ENCODE measurements at regions not wholly inside any gene's neighbourhood (a gene's known extent, or its start where the extent isn't known, plus 50 kb on each side); places are given as distances from the start of the nearest gene placed in this dataset.

GRCh38 chr13:82867284-82867683 lies 1015.0 kb downstream of the SLITRK1 start:
- Histone ChIP-seq H3K4me1 (ENCODE audit: control insufficient read depth, insufficient read depth, low read length) (no peaks in the 10 kb centered on the region), H3K9me3 (ENCODE audit: control insufficient read depth in 2 of 2, low read length in 2 of 2) (peaks cover 0 to 3% of the 10 kb centered on the region in 2 donors), H3K27me3 (ENCODE audit: control insufficient read depth in 1 of 2, insufficient read depth in 2 of 2, low read length in 2 of 2) (no peaks in the 10 kb centered on the region), H3K4me3 (ENCODE audit: low read length in 2 of 2) (no peak overlapping the region), H3K27ac (ENCODE audit: low read length) (no peak overlapping the region), H3K9ac (ENCODE audit: low read length in 2 of 2) (no peak overlapping the region), H3K36me3 (ENCODE audit: control insufficient read depth in 2 of 2, insufficient read depth in 2 of 2, low read length in 2 of 2) (no peaks in the 10 kb centered on the region)

GRCh38 chr13:82850644-82851043 lies 1031.6 kb downstream of the SLITRK1 start:
- H3K4me1 ChIP-seq (ENCODE audit: control insufficient read depth, insufficient read depth, low read length), result no peaks in the 10 kb centered on the region
- no peaks in the 10 kb centered on the region for H3K9me3 ChIP-seq (ENCODE audit: control insufficient read depth in 2 of 2, low read length in 2 of 2)
- no peaks in the 10 kb centered on the region for H3K36me3 ChIP-seq (ENCODE audit: control insufficient read depth in 2 of 2, insufficient read depth in 2 of 2, low read length in 2 of 2)
- H3K4me3 ChIP-seq (ENCODE audit: low read length in 2 of 2), result no peak overlapping the region
- no peak overlapping the region for H3K9ac ChIP-seq (ENCODE audit: low read length in 2 of 2)
- H3K27ac ChIP-seq (ENCODE audit: low read length), result no peak overlapping the region
- H3K27me3 ChIP-seq (ENCODE audit: control insufficient read depth in 1 of 2, insufficient read depth in 2 of 2, low read length in 2 of 2), result no peaks in the 10 kb centered on the region

- Histone ChIP-seq H3K36me3 (ENCODE audit: control insufficient read depth in 2 of 2, insufficient read depth in 2 of 2, low read length in 2 of 2) (no peaks in the 10 kb centered on the region), H3K9me3 (ENCODE audit: control insufficient read depth in 2 of 2, low read length in 2 of 2) (no peaks in the 10 kb centered on the region)
These were observed 1033.5 kb downstream of the SLITRK1 start for GRCh38 chr13:82848766-82849165.

GRCh38 chr13:82847595-82847994 lies 1034.7 kb downstream of the SLITRK1 start:
- Histone ChIP-seq H3K27me3 (ENCODE audit: control insufficient read depth in 1 of 2, insufficient read depth in 2 of 2, low read length in 2 of 2) (no peaks in the 10 kb centered on the region), H3K9ac (ENCODE audit: low read length in 2 of 2) (no peak overlapping the region), H3K9me3 (ENCODE audit: control insufficient read depth in 2 of 2, low read length in 2 of 2) (no peaks in the 10 kb centered on the region), H3K36me3 (ENCODE audit: control insufficient read depth in 2 of 2, insufficient read depth in 2 of 2, low read length in 2 of 2) (no peaks in the 10 kb centered on the region), H3K27ac (ENCODE audit: low read length) (no peak overlapping the region), H3K4me3 (ENCODE audit: low read length in 2 of 2) (no peak overlapping the region), H3K4me1 (ENCODE audit: control insufficient read depth, insufficient read depth, low read length) (no peaks in the 10 kb centered on the region)

More at GRCh38 chr13:82848766-82849165, 1033.5 kb downstream of the SLITRK1 start:
- Histone ChIP-seq H3K27ac (ENCODE audit: low read length) (no peak overlapping the region), H3K4me1 (ENCODE audit: control insufficient read depth, insufficient read depth, low read length) (no peaks in the 10 kb centered on the region), H3K4me3 (ENCODE audit: low read length in 2 of 2) (no peak overlapping the region), H3K9ac (ENCODE audit: low read length in 2 of 2) (no peak overlapping the region), H3K27me3 (ENCODE audit: control insufficient read depth in 1 of 2, insufficient read depth in 2 of 2, low read length in 2 of 2) (no peaks in the 10 kb centered on the region)

- H3K9me3 ChIP-seq (ENCODE audit: control insufficient read depth in 2 of 2, low read length in 2 of 2), result no peaks in the 10 kb centered on the region
- H3K4me3 ChIP-seq (ENCODE audit: low read length in 2 of 2), result no peak overlapping the region
- no peaks in the 10 kb centered on the region for H3K4me1 ChIP-seq (ENCODE audit: control insufficient read depth, insufficient read depth, low read length)
- H3K9ac ChIP-seq (ENCODE audit: low read length in 2 of 2), result no peak overlapping the region
- H3K36me3 ChIP-seq (ENCODE audit: control insufficient read depth in 2 of 2, insufficient read depth in 2 of 2, low read length in 2 of 2), result no peaks in the 10 kb centered on the region
- H3K27ac ChIP-seq (ENCODE audit: low read length), result no peak overlapping the region
- no peaks in the 10 kb centered on the region for H3K27me3 ChIP-seq (ENCODE audit: control insufficient read depth in 1 of 2, insufficient read depth in 2 of 2, low read length in 2 of 2)
These were observed 1048.4 kb downstream of the SLITRK1 start for GRCh38 chr13:82833923-82834322.

- H3K27ac ChIP-seq (ENCODE audit: low read length), result no peak overlapping the region
- H3K9ac ChIP-seq (ENCODE audit: low read length in 2 of 2), result no peak overlapping the region
- no peaks in the 10 kb centered on the region for H3K9me3 ChIP-seq (ENCODE audit: control insufficient read depth in 2 of 2, low read length in 2 of 2)
- no peak overlapping the region for H3K4me3 ChIP-seq (ENCODE audit: low read length in 2 of 2)
- H3K36me3 ChIP-seq (ENCODE audit: control insufficient read depth in 2 of 2, insufficient read depth in 2 of 2, low read length in 2 of 2), result no peaks in the 10 kb centered on the region
- no peaks in the 10 kb centered on the region for H3K27me3 ChIP-seq (ENCODE audit: control insufficient read depth in 1 of 2, insufficient read depth in 2 of 2, low read length in 2 of 2)
- no peaks in the 10 kb centered on the region for H3K4me1 ChIP-seq (ENCODE audit: control insufficient read depth, insufficient read depth, low read length)
These were observed 1053.2 kb downstream of the SLITRK1 start for GRCh38 chr13:82829040-82829439.

GRCh38 chr13:82827724-82828123 lies 1054.5 kb downstream of the SLITRK1 start:
- Histone ChIP-seq H3K9ac (ENCODE audit: low read length in 2 of 2) (no peak overlapping the region), H3K9me3 (ENCODE audit: control insufficient read depth in 2 of 2, low read length in 2 of 2) (no peaks in the 10 kb centered on the region), H3K27me3 (ENCODE audit: control insufficient read depth in 1 of 2, insufficient read depth in 2 of 2, low read length in 2 of 2) (no peaks in the 10 kb centered on the region), H3K27ac (ENCODE audit: low read length) (no peak overlapping the region), H3K4me3 (ENCODE audit: low read length in 2 of 2) (no peak overlapping the region), H3K4me1 (ENCODE audit: control insufficient read depth, insufficient read depth, low read length) (no peaks in the 10 kb centered on the region), H3K36me3 (ENCODE audit: control insufficient read depth in 2 of 2, insufficient read depth in 2 of 2, low read length in 2 of 2) (no peaks in the 10 kb centered on the region)

- no peaks in the 10 kb centered on the region for H3K4me1 ChIP-seq (ENCODE audit: control insufficient read depth, insufficient read depth, low read length)
- H3K9ac ChIP-seq (ENCODE audit: low read length in 2 of 2), result no peak overlapping the region
These were observed 1059.3 kb downstream of the SLITRK1 start for GRCh38 chr13:82822935-82823334.

GRCh38 chr13:82817133-82817532 lies 1065.1 kb downstream of the SLITRK1 start:
- peaks cover 0 to 5% of the 10 kb centered on the region in 2 donors for H3K9me3 ChIP-seq (ENCODE audit: control insufficient read depth in 2 of 2, low read length in 2 of 2)
- H3K27me3 ChIP-seq (ENCODE audit: control insufficient read depth in 1 of 2, insufficient read depth in 2 of 2, low read length in 2 of 2), result no peaks in the 10 kb centered on the region
- no peak overlapping the region for H3K4me3 ChIP-seq (ENCODE audit: low read length in 2 of 2)
- H3K9ac ChIP-seq (ENCODE audit: low read length in 2 of 2), result no peak overlapping the region
- no peaks in the 10 kb centered on the region for H3K4me1 ChIP-seq (ENCODE audit: control insufficient read depth, insufficient read depth, low read length)
- H3K36me3 ChIP-seq (ENCODE audit: control insufficient read depth in 2 of 2, insufficient read depth in 2 of 2, low read length in 2 of 2), result no peaks in the 10 kb centered on the region
- no peak overlapping the region for H3K27ac ChIP-seq (ENCODE audit: low read length)

More at GRCh38 chr13:82822935-82823334, 1059.3 kb downstream of the SLITRK1 start:
- no peak overlapping the region for H3K4me3 ChIP-seq (ENCODE audit: low read length in 2 of 2)
- no peak overlapping the region for H3K27ac ChIP-seq (ENCODE audit: low read length)
- H3K9me3 ChIP-seq (ENCODE audit: control insufficient read depth in 2 of 2, low read length in 2 of 2), result no peaks in the 10 kb centered on the region
- H3K36me3 ChIP-seq (ENCODE audit: control insufficient read depth in 2 of 2, insufficient read depth in 2 of 2, low read length in 2 of 2), result no peaks in the 10 kb centered on the region
- no peaks in the 10 kb centered on the region for H3K27me3 ChIP-seq (ENCODE audit: control insufficient read depth in 1 of 2, insufficient read depth in 2 of 2, low read length in 2 of 2)

GRCh38 chr13:82815791-82816190 lies 1066.5 kb downstream of the SLITRK1 start:
- no peak overlapping the region for H3K4me3 ChIP-seq (ENCODE audit: low read length in 2 of 2)
- no peaks in the 10 kb centered on the region for H3K36me3 ChIP-seq (ENCODE audit: control insufficient read depth in 2 of 2, insufficient read depth in 2 of 2, low read length in 2 of 2)
- H3K4me1 ChIP-seq (ENCODE audit: control insufficient read depth, insufficient read depth, low read length), result no peaks in the 10 kb centered on the region
- H3K27me3 ChIP-seq (ENCODE audit: control insufficient read depth in 1 of 2, insufficient read depth in 2 of 2, low read length in 2 of 2), result no peaks in the 10 kb centered on the region
- no peak overlapping the region for H3K9ac ChIP-seq (ENCODE audit: low read length in 2 of 2)
- H3K9me3 ChIP-seq (ENCODE audit: control insufficient read depth in 2 of 2, low read length in 2 of 2), result peaks cover 0 to 5% of the 10 kb centered on the region in 2 donors
- no peak overlapping the region for H3K27ac ChIP-seq (ENCODE audit: low read length)

- Histone ChIP-seq H3K9me3 (ENCODE audit: control insufficient read depth in 2 of 2, low read length in 2 of 2) (peaks cover 0 to 2% of the 10 kb centered on the region in 2 donors), H3K4me1 (ENCODE audit: control insufficient read depth, insufficient read depth, low read length) (no peaks in the 10 kb centered on the region), H3K36me3 (ENCODE audit: control insufficient read depth in 2 of 2, insufficient read depth in 2 of 2, low read length in 2 of 2) (no peaks in the 10 kb centered on the region), H3K9ac (ENCODE audit: low read length in 2 of 2) (no peak overlapping the region), H3K27me3 (ENCODE audit: control insufficient read depth in 1 of 2, insufficient read depth in 2 of 2, low read length in 2 of 2) (no peaks in the 10 kb centered on the region), H3K27ac (ENCODE audit: low read length) (no peak overlapping the region), H3K4me3 (ENCODE audit: low read length in 2 of 2) (no peak overlapping the region)
These were observed 1078.9 kb downstream of the SLITRK1 start for GRCh38 chr13:82803341-82803740.

Measured in stomach smooth muscle (tissue), 2 donors.